ENCODE measurements at regions not wholly inside any gene's neighbourhood (a gene's known extent, or its start where the extent isn't known, plus 50 kb on each side); places are given as distances from the start of the nearest gene placed in this dataset.

DNA sequence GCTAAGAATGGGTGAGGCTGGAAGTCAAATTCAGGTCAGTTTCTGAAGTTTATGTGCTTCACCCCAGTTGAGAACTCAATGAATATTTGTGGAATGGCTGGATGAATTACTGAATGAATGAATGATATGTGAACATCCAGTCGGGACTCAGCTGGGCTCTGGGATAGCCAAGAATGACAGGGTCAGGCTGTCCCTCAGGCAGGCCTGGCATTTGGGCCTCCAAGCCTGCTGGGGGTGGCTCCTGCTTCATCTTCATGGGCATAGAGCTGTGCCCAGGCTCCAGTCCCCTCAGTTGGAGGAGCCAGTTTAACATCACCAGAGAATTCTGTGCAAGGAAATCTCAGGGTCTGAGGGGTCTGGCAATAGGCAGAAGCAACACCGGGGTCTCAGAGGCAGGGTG lies 185.8 kb downstream of the PHETA1 start:
- no peak overlapping the region for H3K4me3 ChIP-seq
- H3K4me1 ChIP-seq = peaks cover 5% of the 10 kb centered on the region
- H3K36me3 ChIP-seq = no peaks in the 10 kb centered on the region
- no peak for DNase-seq (ENCODE audit: low spot score in 2 of 2)
- no peak overlapping the region for H3K27ac ChIP-seq
- H3K27me3 ChIP-seq = peaks cover 59% of the 10 kb centered on the region
- no peak for TF ChIP-seq EP300 (IDR thresholded peaks at IDR 0.05)
- no peak for TF ChIP-seq POLR2AphosphoS5 (IDR thresholded peaks at IDR 0.05)
- no peak for TF ChIP-seq POLR2A (IDR thresholded peaks at IDR 0.05)
- TF ChIP-seq, protein P1, sequence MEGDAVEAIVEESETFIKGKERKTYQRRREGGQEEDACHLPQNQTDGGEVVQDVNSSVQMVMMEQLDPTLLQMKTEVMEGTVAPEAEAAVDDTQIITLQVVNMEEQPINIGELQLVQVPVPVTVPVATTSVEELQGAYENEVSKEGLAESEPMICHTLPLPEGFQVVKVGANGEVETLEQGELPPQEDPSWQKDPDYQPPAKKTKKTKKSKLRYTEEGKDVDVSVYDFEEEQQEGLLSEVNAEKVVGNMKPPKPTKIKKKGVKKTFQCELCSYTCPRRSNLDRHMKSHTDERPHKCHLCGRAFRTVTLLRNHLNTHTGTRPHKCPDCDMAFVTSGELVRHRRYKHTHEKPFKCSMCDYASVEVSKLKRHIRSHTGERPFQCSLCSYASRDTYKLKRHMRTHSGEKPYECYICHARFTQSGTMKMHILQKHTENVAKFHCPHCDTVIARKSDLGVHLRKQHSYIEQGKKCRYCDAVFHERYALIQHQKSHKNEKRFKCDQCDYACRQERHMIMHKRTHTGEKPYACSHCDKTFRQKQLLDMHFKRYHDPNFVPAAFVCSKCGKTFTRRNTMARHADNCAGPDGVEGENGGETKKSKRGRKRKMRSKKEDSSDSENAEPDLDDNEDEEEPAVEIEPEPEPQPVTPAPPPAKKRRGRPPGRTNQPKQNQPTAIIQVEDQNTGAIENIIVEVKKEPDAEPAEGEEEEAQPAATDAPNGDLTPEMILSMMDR (IDR thresholded peaks at IDR 0.05) = no peak
- no peaks in the 10 kb centered on the region for H3K9me3 ChIP-seq
- 50% methylated on average over 1 of the region's 2 CpGs for WGBS

- Histone ChIP-seq H3K27me3 (peaks cover 59% of the 10 kb centered on the region), H3K4me3 (no peak overlapping the region), H3K36me3 (no peaks in the 10 kb centered on the region), H3K27ac (no peak overlapping the region), H3K4me1 (peaks cover 5% of the 10 kb centered on the region), H3K9me3 (no peaks in the 10 kb centered on the region)
- WGBS = 27% methylated on average over 13 of the region's 16 CpGs
- no peak for DNase-seq (ENCODE audit: low spot score in 2 of 2)
- TF ChIP-seq, protein P1 (IDR thresholded peaks at IDR 0.05) = no peak
Measured at GRCh38 chr12:111182382-111182781, 186.5 kb downstream of the PHETA1 start.

DNA sequence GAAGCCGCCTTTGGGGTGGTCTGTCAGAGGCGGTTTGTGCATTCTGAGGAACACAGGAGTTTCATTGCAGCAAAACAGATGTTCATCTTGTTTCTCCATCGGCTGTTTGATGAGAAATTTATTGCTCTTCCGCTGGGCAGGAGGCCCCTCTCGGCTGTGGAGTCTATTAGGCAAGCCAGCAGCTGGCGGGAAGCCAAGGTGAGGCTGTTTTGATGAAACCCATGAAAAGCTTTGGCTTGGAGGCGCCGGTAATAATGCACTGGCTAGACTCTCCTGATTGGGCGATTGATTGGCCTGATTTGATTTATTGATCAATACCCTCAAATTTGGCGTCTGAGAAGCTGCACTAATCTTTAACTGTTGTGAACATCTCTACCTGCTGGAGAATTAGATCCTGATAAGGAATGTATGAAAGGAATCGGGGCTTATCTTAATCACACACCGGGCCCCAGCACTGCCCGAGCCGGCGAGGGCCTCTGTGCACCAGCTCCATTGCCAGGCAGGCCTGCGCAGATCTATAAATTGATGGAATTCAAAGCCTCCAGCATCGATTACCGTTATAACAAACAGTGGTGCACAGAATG lies 187.7 kb downstream of the PHETA1 start:
- no peaks in the 10 kb centered on the region for H3K36me3 ChIP-seq
- H3K9me3 ChIP-seq = no peaks in the 10 kb centered on the region
- 12% methylated on average over 18 of the region's 18 CpGs for WGBS
- H3K27ac ChIP-seq = no peak overlapping the region
- DNase-seq (ENCODE audit: low spot score in 2 of 2) = peak in 1 of 2 donors; percentile 71
- no peak for TF ChIP-seq POLR2AphosphoS5 (IDR thresholded peaks at IDR 0.05)
- TF ChIP-seq, protein P1 (IDR thresholded peaks at IDR 0.05) = no peak
- no peak for TF ChIP-seq EP300 (IDR thresholded peaks at IDR 0.05)
- TF ChIP-seq POLR2A (IDR thresholded peaks at IDR 0.05) = no peak
- no peak overlapping the region for H3K4me3 ChIP-seq
- H3K4me1 ChIP-seq = peaks cover 5% of the 10 kb centered on the region
- peaks cover 67% of the 10 kb centered on the region for H3K27me3 ChIP-seq

- WGBS = 40% methylated on average over 19 of the region's 19 CpGs
- H3K4me1 ChIP-seq = peaks cover 5% of the 10 kb centered on the region
- H3K36me3 ChIP-seq = no peaks in the 10 kb centered on the region
- DNase-seq (ENCODE audit: low spot score in 2 of 2) = no peak
- no peak for TF ChIP-seq POLR2A (IDR thresholded peaks at IDR 0.05)
- no peak for TF ChIP-seq EP300 (IDR thresholded peaks at IDR 0.05)
- TF ChIP-seq POLR2AphosphoS5 (IDR thresholded peaks at IDR 0.05) = no peak
- TF ChIP-seq, protein P1 (IDR thresholded peaks at IDR 0.05) = no peak
- H3K4me3 ChIP-seq = no peak overlapping the region
- H3K27me3 ChIP-seq = peaks cover 70% of the 10 kb centered on the region
- no peaks in the 10 kb centered on the region for H3K9me3 ChIP-seq
- no peak overlapping the region for H3K27ac ChIP-seq
Measured at GRCh38 chr12:111180426-111181142, 188.3 kb downstream of the PHETA1 start.

GRCh38 chr12:111178181-111179081 lies 190.5 kb downstream of the PHETA1 start:
- WGBS = 25% methylated on average over 16 of the region's 18 CpGs
- no peaks in the 10 kb centered on the region for H3K9me3 ChIP-seq
- no peak for DNase-seq (ENCODE audit: low spot score in 2 of 2)
- TF ChIP-seq, protein P1 (IDR thresholded peaks at IDR 0.05) = no peak
- TF ChIP-seq EP300 (IDR thresholded peaks at IDR 0.05) (no peak), POLR2A (IDR thresholded peaks at IDR 0.05) (no peak), POLR2AphosphoS5 (IDR thresholded peaks at IDR 0.05) (no peak)
- peaks cover 70% of the 10 kb centered on the region for H3K27me3 ChIP-seq
- H3K4me1 ChIP-seq = peaks cover 5% of the 10 kb centered on the region
- H3K4me3 ChIP-seq = no peak overlapping the region
- H3K27ac ChIP-seq = no peak overlapping the region
- no peaks in the 10 kb centered on the region for H3K36me3 ChIP-seq
